CD14-positive monocyte (primary cell): ENCODE measurements at regions not wholly inside any gene's neighbourhood (a gene's known extent, or its start where the extent isn't known, plus 50 kb on each side); places are given as distances from the start of the nearest gene placed in this dataset.

Source experiments
- DNase-seq, 3 donors: peaks; one replicate each; pipeline ENCODE4 v3.0.0-alpha.2; 2011 to 2022
- H2AFZ ChIP-seq: 2 replicates; pipeline ENCODE4 v1.6.0; 2012; ENCODE audit warnings: mild to moderate bottlenecking, low read depth, low read length, inconsistent platforms; ENCODE audit not compliant: insufficient read depth, poor library complexity, severe bottlenecking
- H3K27ac ChIP-seq, 2 donors: 1 replicate in 1 of 2; 2 replicates in 1 of 2; pipeline ENCODE4 v1.5.1; 2012 to 2013; ENCODE audit warnings: low read length in 2 of 2, control low read depth in 1 of 2, inconsistent platforms in 1 of 2, low read depth in 1 of 2, mild to moderate bottlenecking in 1 of 2
- H3K27me3 ChIP-seq, 2 donors: one replicate each; pipeline versions ENCODE4 v1.6.0 to v1.6.1; 2011 to 2013; ENCODE audit warnings: low read length in 2 of 2; ENCODE audit not compliant: control insufficient read depth in 2 of 2, insufficient read depth in 2 of 2
- H3K36me3 ChIP-seq, 2 donors: replicated peaks in 1 of 2; 1 replicate in 1 of 2; 2 replicates in 1 of 2; pipeline versions ENCODE4 v1.5.1 to v1.6.1; 2012 to 2013; ENCODE audit warnings: low read length in 2 of 2, control low read depth in 1 of 2, inconsistent platforms in 1 of 2, mild to moderate bottlenecking in 1 of 2; ENCODE audit not compliant: insufficient read depth in 2 of 2, control insufficient read depth in 1 of 2
- H3K4me1 ChIP-seq, 2 donors: 1 replicate in 1 of 2; 2 replicates in 1 of 2; pipeline versions ENCODE4 v1.5.1 to v1.6.1; 2012 to 2013; ENCODE audit warnings: low read length in 2 of 2, control low read depth in 1 of 2, inconsistent platforms in 1 of 2, mild to moderate bottlenecking in 1 of 2, moderate library complexity in 1 of 2; ENCODE audit not compliant: insufficient read depth in 2 of 2, control insufficient read depth in 1 of 2
- H3K4me2 ChIP-seq: replicated peaks from 2 replicates; pipeline ENCODE3; 2012; ENCODE audit warnings: low read length, moderate library complexity, mild to moderate bottlenecking; ENCODE audit not compliant: poor library complexity, severe bottlenecking; ENCODE audit errors: extremely low read depth
- H3K4me3 ChIP-seq, 3 experiments: fragments of 200-600 bp in 1 of 3; sonication (generic) in 1 of 3; replicated peaks in 1 of 3; 1 replicate in 2 of 3; 2 replicates in 1 of 3; pipeline ENCODE4 v1.5.1; 2011 to 2013; ENCODE audit warnings: low read length in 3 of 3, mild to moderate bottlenecking in 3 of 3, control low read depth in 2 of 3, low read depth in 2 of 3, inconsistent platforms in 1 of 3, moderate library complexity in 1 of 3
- H3K79me2 ChIP-seq: 2 replicates; pipeline ENCODE4 v1.6.0; 2012; ENCODE audit warnings: mild to moderate bottlenecking, control low read depth, inconsistent platforms, low read length, moderate library complexity; ENCODE audit not compliant: insufficient read depth
- H3K9ac ChIP-seq: 2 replicates; pipeline ENCODE4 v1.6.0; 2017; ENCODE audit warnings: low read length, mild to moderate bottlenecking; ENCODE audit not compliant: insufficient read depth, poor library complexity, severe bottlenecking
- H3K9me3 ChIP-seq, 2 donors: replicated peaks in 1 of 2; 1 replicate in 1 of 2; 2 replicates in 1 of 2; pipeline versions ENCODE4 v1.5.1 to v1.6.1; 2012 to 2013; ENCODE audit warnings: low read length in 2 of 2, control low read depth in 1 of 2; ENCODE audit not compliant: control insufficient read depth in 1 of 2, insufficient read depth in 1 of 2
- H4K20me1 ChIP-seq: 2 replicates; pipeline ENCODE4 v1.6.0; 2012; ENCODE audit warnings: mild to moderate bottlenecking, low read length, control low read depth, moderate library complexity; ENCODE audit not compliant: insufficient read depth
- H3K27ac Mint-ChIP-seq, 7 donors: one replicate each; pipeline ENCODE4 v1.8.0; 2020; ENCODE audit warnings: mild to moderate bottlenecking in 7 of 7, mixed read lengths in 7 of 7, moderate library complexity in 6 of 7, inconsistent platforms in 2 of 7
- H3K27me3 Mint-ChIP-seq, 3 donors: one replicate each; pipeline ENCODE4 v1.8.0; 2021 to 2022; ENCODE audit warnings: low read depth in 3 of 3, mild to moderate bottlenecking in 3 of 3, mixed read lengths in 3 of 3, moderate library complexity in 3 of 3, inconsistent platforms in 1 of 3
- H3K36me3 Mint-ChIP-seq, 2 donors: one replicate each; pipeline ENCODE4 v1.8.0; 2020; ENCODE audit warnings: mixed read lengths in 2 of 2, inconsistent platforms in 1 of 2, mild to moderate bottlenecking in 1 of 2
- H3K4me1 Mint-ChIP-seq: one replicate; pipeline ENCODE4 v1.8.0; 2020; ENCODE audit warnings: mild to moderate bottlenecking, mixed read lengths
- H3K4me3 Mint-ChIP-seq, 2 donors: one replicate each; pipeline ENCODE4 v1.8.0; 2020; ENCODE audit warnings: mild to moderate bottlenecking in 2 of 2, mixed read lengths in 2 of 2, moderate library complexity in 1 of 2
- H3K9me3 Mint-ChIP-seq, 7 donors: one replicate each; pipeline ENCODE4 v1.8.0; 2020 to 2022; ENCODE audit warnings: mixed read lengths in 7 of 7, mild to moderate bottlenecking in 6 of 7, moderate library complexity in 6 of 7, inconsistent platforms in 2 of 7
- CTCF ChIP-seq: fragments of 200-600 bp; IDR thresholded peaks from one replicate; pipeline ENCODE4 v1.8.0; 2022; ENCODE audit warnings: antibody characterized with exemption, mild to moderate bottlenecking
- WGBS: methylation state at CpG from one replicate; pipeline ENCODE4 v1.1.5; 2013; ENCODE audit warnings: missing lambda C conversion rate; ENCODE audit not compliant: insufficient coverage; 5-methylcytosine and 5-hydroxymethylcytosine counted together
- intact Hi-C, 2 donors: fragments of 100-400 bp; cut with micrococcal nuclease; formaldehyde crosslinking; loops; one replicate each; pipeline versions ENCODE4 v1.15.0 to v1.15.1; 2023

- TF ChIP-seq CTCF: no peak
- H3K79me2 ChIP-seq: no peaks in the 10 kb centered on the region
- H4K20me1 ChIP-seq: no peaks in the 10 kb centered on the region
- Mint-ChIP-seq H3K9me3 (peaks cover 0 to 4% (median 1%) of the 10 kb centered on the region in 7 donors), H3K27me3 (peaks cover 0 to 12% (median 6%) of the 10 kb centered on the region in 3 donors), H3K36me3 (no peaks in the 10 kb centered on the region), H3K27ac (no peak overlapping the region), H3K4me1 (no peaks in the 10 kb centered on the region), H3K4me3 (no peak overlapping the region)
- no peaks in the 10 kb centered on the region for H3K36me3 ChIP-seq
- intact Hi-C loops: no loop called here
- no peak for DNase-seq
- H3K27me3 ChIP-seq: no peaks in the 10 kb centered on the region
- no peak overlapping the region for H2AFZ ChIP-seq
- H3K4me1 ChIP-seq: no peaks in the 10 kb centered on the region
- no peak overlapping the region for H3K4me3 ChIP-seq
- H3K27ac ChIP-seq: no peak overlapping the region
- no peak overlapping the region for H3K9ac ChIP-seq
- H3K4me2 ChIP-seq: no peak overlapping the region
- no CpG with 5 or more reads among the region's 3 CpGs for WGBS
- H3K9me3 ChIP-seq: peaks cover 0 to 1% of the 10 kb centered on the region in 2 donors
These were observed 183.0 kb upstream of the RPL38 start for GRCh38 chr17:74020522-74020921.

GRCh38 chr17:74024871-74025531 is 178.5 kb upstream of the RPL38 start:
- Histone ChIP-seq H2AFZ (no peak overlapping the region), H3K27me3 (no peaks in the 10 kb centered on the region), H3K9ac (no peak overlapping the region), H3K4me3 (no peak overlapping the region), H3K79me2 (no peaks in the 10 kb centered on the region), H3K27ac (no peak overlapping the region), H4K20me1 (no peaks in the 10 kb centered on the region), H3K4me1 (no peaks in the 10 kb centered on the region), H3K9me3 (no peaks in the 10 kb centered on the region), H3K36me3 (no peaks in the 10 kb centered on the region), H3K4me2 (no peak overlapping the region)
- Mint-ChIP-seq H3K4me1 (no peaks in the 10 kb centered on the region), H3K27me3 (peaks cover 0 to 10% (median 6%) of the 10 kb centered on the region in 3 donors), H3K9me3 (peaks cover 0 to 1% (median 0%) of the 10 kb centered on the region in 7 donors), H3K4me3 (no peak overlapping the region), H3K27ac (no peak overlapping the region), H3K36me3 (no peaks in the 10 kb centered on the region)
- intact Hi-C loops: no loop called here
- no peak for DNase-seq
- no peak for TF ChIP-seq CTCF
- WGBS: 72% methylated on average over 8 of the region's 10 CpGs
